Activated T-helper 17 cell treated with anti-CD3 and anti-CD28 coated beads, Interleukin-2, amount 50 U/mL, for 72 hours (primary cell): ENCODE measurements at regions not wholly inside any gene's neighbourhood (a gene's known extent, or its start where the extent isn't known, plus 50 kb on each side); places are given as distances from the start of the nearest gene placed in this dataset.

Experiments used
- ATAC-seq: fragments of 150-1000 bp; cut with Tn5 transposase; replicated peaks from 2 replicates; pipeline ENCODE4 v1.10.0; 2021; ENCODE audit warnings: mild to moderate bottlenecking, moderate library complexity
- H3K27ac Mint-ChIP-seq: one replicate; pipeline ENCODE4 v1.8.0; 2022; ENCODE audit warnings: mixed read lengths
- H3K27me3 Mint-ChIP-seq: one replicate; pipeline ENCODE4 v1.8.0; 2022; ENCODE audit warnings: mixed read lengths
- H3K36me3 Mint-ChIP-seq: one replicate; pipeline ENCODE4 v1.8.0; 2022; ENCODE audit warnings: low read depth, mild to moderate bottlenecking, mixed read lengths
- H3K4me1 Mint-ChIP-seq: one replicate; pipeline ENCODE4 v1.8.0; 2022; ENCODE audit warnings: mixed read lengths
- H3K4me3 Mint-ChIP-seq: one replicate; pipeline ENCODE4 v1.8.0; 2022; ENCODE audit warnings: mild to moderate bottlenecking, mixed read lengths
- H3K9me3 Mint-ChIP-seq: one replicate; pipeline ENCODE4 v1.8.0; 2022; ENCODE audit warnings: mixed read lengths

DNA sequence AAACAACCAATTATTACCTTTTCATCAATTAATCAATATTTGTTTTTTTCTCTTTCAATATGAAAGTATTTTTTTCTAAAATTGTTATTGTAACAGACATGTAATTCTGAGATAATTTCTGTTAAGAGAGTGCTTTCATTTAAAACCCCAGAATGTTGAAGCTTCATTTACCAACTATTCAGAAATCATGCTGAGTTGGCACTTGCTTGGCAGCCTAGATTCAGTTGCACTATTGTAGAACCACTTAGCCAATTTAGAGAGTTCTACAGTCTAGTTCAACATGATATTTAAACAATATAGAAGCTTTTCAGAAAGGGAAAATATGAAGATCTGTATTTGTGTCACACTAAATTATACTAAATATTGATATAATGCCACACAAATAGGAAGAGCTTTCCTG, 56.1 kb upstream of the NKAIN2 start:
- Mint-ChIP-seq H3K36me3 (no peaks in the 10 kb centered on the region), H3K9me3 (peaks cover 4% of the 10 kb centered on the region), H3K27ac (no peak overlapping the region), H3K4me1 (no peaks in the 10 kb centered on the region), H3K27me3 (no peaks in the 10 kb centered on the region), H3K4me3 (no peak overlapping the region)
- ATAC-seq: no peak

DNA sequence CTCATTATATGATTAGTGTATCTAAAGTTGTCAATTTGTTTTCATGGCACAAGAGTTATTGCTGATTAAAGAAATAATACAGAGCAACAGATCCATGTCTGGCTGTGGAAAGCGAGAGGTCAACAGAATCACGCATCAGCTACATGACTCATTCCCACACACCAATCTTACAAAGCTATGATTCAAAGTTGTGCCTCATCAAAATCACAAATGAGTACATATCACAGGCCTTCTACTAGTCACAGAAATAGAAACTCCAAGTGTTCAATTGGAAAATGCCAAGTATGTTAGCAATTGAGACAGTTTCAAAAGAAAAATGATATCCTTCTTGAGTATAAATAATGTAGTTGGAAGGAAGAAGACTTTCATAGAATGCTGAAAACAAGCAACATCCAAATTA, 57.8 kb upstream of the NKAIN2 start:
- peak; percentile 23 for ATAC-seq
- Mint-ChIP-seq H3K36me3 (no peaks in the 10 kb centered on the region), H3K4me3 (no peak overlapping the region), H3K4me1 (no peaks in the 10 kb centered on the region), H3K27ac (no peak overlapping the region), H3K9me3 (peaks cover 4% of the 10 kb centered on the region), H3K27me3 (no peaks in the 10 kb centered on the region)

DNA sequence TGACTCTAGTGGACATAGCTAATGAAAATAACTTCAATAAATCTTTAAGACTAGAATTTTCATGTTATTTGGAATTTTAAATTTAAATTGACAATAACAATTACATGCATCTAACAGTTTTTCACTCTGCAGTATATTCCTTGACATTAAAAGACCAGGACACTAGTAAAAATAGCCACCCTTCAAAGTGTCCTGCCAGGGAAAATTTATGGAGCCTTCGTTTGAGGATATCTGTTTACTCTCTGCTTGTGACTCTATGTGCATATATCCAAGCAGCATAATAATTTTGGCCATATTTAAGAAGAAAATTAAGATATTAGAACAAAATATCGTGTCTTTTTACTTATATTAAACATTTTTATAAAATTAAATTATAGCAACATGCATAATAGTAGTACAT, 58.8 kb upstream of the NKAIN2 start:
- ATAC-seq: no peak
- no peaks in the 10 kb centered on the region for H3K27me3 Mint-ChIP-seq
- no peaks in the 10 kb centered on the region for H3K36me3 Mint-ChIP-seq
- no peak overlapping the region for H3K27ac Mint-ChIP-seq
- H3K9me3 Mint-ChIP-seq: no peaks in the 10 kb centered on the region
- H3K4me1 Mint-ChIP-seq: no peaks in the 10 kb centered on the region
- no peak overlapping the region for H3K4me3 Mint-ChIP-seq

DNA sequence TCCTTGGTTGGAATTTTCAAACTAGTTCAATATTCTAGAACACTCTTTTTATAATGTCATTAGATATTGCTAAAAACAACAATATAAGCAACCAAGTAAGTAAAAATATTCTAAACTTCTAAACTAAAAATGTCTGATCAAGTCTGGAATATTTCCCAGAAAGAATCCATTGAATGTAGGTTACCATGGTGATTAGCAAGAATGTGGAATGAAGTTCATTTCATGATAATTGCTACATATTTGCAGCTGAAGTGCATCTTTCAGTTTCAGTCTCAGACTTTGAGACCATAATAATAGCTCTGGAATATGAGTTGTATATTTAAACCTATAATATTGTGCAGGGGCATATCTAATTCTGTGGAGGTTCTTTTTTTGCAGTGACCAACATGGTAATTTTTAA, 61.0 kb upstream of the NKAIN2 start:
- H3K9me3 Mint-ChIP-seq: no peaks in the 10 kb centered on the region
- no peak for ATAC-seq
- H3K36me3 Mint-ChIP-seq: no peaks in the 10 kb centered on the region
- H3K4me1 Mint-ChIP-seq: no peaks in the 10 kb centered on the region
- H3K27ac Mint-ChIP-seq: no peak overlapping the region
- no peaks in the 10 kb centered on the region for H3K27me3 Mint-ChIP-seq
- H3K4me3 Mint-ChIP-seq: no peak overlapping the region

DNA sequence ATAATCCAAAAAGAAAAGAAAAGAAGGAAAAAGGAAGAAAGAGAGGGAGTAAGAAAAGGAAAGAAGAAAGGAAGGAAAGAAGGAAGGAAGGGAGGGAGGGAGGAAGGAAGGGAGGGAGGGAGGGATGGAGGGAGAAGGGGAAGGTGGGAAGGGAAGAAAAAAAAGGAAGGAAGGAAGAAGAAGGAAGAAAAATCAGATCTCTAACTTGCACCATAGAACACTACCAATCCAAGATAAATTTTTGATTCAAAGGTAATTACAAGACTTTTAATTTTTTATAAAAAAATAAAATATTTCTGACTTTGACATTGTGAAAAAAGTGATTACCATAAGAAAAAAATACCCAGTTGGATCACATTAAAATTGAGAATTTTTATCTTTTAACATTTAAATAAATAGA, 70.5 kb upstream of the NKAIN2 start:
- Mint-ChIP-seq H3K4me1 (no peaks in the 10 kb centered on the region), H3K27me3 (no peaks in the 10 kb centered on the region), H3K4me3 (no peak overlapping the region), H3K36me3 (no peaks in the 10 kb centered on the region), H3K27ac (no peak overlapping the region), H3K9me3 (no peaks in the 10 kb centered on the region)
- no peak for ATAC-seq

DNA sequence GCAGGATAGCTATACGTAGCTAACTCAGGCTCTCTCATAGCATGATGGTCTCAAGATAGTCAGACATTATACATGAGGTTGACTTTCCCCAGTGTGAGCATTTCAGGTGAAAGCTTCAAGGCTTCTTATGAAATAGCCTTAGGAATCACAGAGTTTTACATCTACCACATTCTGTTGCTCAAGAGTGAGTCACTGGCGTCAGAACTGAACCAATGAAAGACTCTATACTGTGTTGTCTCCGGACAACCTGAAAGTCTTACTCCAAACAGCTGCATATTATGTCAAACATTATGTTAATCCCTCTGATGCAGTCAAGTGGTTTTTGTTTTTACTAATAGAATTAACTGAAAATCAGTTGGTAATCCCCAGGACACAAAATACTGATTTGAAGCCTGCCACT, 79.8 kb upstream of the TRDN start:
- H3K4me3 Mint-ChIP-seq: no peak overlapping the region
- no peaks in the 10 kb centered on the region for H3K4me1 Mint-ChIP-seq
- H3K9me3 Mint-ChIP-seq: no peaks in the 10 kb centered on the region
- H3K27me3 Mint-ChIP-seq: no peaks in the 10 kb centered on the region
- ATAC-seq: no peak
- H3K27ac Mint-ChIP-seq: no peak overlapping the region
- no peaks in the 10 kb centered on the region for H3K36me3 Mint-ChIP-seq

DNA sequence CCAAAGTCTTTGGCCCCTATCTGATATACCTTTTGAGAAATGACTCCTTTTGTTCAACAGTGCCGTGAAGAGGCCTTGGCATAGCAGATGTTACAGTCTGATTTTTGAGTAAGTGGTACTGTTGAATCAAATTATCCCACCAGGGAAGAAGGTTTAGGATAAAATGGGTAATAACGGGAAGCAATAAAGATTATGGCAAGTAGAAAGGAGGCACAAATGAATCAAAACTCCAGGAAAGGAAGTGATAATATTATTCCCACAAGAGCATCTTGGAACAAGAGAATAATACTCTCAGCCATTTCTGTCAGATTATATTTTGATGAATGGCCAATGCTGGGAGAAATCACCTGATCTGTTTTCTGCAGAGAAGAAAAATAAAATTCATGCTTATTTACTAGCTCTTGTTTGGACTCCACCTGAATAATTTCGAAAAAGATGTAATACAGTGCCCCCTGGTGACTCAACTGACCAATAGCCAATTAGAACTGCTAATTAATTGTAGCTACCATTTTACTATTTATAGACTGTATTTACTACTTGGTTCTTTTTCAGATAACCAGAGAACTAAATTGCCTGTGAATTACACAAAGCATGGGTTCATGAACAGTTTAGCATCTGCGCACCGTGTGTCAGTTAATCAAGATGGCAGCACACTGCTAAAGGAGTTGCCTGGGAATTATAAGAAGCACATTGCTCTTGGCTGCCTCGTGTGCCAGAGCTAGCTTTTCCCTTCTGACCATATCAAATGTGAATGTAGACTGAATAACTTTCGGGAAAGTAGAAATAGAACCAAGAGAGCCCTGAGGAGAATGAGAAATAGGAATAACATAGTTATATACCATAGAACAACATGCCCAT, 78.5 kb upstream of the TRDN start:
- no peaks in the 10 kb centered on the region for H3K27me3 Mint-ChIP-seq
- H3K27ac Mint-ChIP-seq: no peak overlapping the region
- no peaks in the 10 kb centered on the region for H3K4me1 Mint-ChIP-seq
- H3K36me3 Mint-ChIP-seq: no peaks in the 10 kb centered on the region
- H3K9me3 Mint-ChIP-seq: no peaks in the 10 kb centered on the region
- H3K4me3 Mint-ChIP-seq: no peak overlapping the region
- no peak for ATAC-seq

DNA sequence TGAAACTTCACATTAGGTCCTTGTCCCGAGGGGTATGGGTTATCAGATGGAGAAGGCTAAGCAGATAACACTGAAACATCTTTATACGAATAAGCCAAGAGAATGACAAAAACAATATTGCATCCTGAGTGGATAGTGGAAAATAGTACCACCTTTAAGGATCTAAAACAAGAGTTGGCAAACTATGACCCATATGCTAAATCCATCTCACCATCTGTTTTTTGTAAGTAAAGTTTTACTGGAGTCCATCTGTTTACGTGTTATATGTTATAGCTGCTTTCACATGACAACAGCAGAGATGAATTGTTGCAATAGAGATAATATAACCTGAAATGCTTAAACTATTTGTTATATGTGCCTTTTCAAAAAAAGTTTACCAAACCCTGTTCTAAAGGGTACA, 76.1 kb upstream of the TRDN start:
- Mint-ChIP-seq H3K36me3 (no peaks in the 10 kb centered on the region), H3K27me3 (no peaks in the 10 kb centered on the region)
- no peak for ATAC-seq

DNA sequence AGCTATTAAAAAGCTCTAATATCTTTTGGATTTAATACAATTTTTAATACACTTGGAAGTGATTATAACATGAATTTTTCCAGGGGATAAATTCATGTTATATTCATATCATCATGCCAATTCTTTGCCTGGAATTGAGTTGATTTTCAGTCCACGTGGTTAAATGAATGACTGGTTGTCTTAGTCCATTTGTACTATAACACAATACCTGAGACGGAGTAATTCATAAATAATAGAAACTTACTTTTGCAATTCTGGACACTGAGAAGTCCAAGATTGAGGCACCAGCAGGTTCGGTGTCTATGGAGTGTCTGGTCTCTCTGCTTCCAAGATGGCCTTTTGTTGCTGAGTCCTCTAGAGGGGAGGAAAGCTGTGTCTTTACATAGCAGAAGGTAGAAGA, 66.2 kb upstream of the TRDN start:
- H3K4me3 Mint-ChIP-seq: no peak overlapping the region
- H3K27ac Mint-ChIP-seq: no peak overlapping the region
- no peaks in the 10 kb centered on the region for H3K4me1 Mint-ChIP-seq
- H3K36me3 Mint-ChIP-seq: no peaks in the 10 kb centered on the region
- no peaks in the 10 kb centered on the region for H3K27me3 Mint-ChIP-seq
- no peaks in the 10 kb centered on the region for H3K9me3 Mint-ChIP-seq
- no peak for ATAC-seq

More for the DNA sequence above, 76.1 kb upstream of the TRDN start:
- H3K27ac Mint-ChIP-seq: no peak overlapping the region
- no peak overlapping the region for H3K4me3 Mint-ChIP-seq
- H3K9me3 Mint-ChIP-seq: no peaks in the 10 kb centered on the region
- H3K4me1 Mint-ChIP-seq: no peaks in the 10 kb centered on the region

DNA sequence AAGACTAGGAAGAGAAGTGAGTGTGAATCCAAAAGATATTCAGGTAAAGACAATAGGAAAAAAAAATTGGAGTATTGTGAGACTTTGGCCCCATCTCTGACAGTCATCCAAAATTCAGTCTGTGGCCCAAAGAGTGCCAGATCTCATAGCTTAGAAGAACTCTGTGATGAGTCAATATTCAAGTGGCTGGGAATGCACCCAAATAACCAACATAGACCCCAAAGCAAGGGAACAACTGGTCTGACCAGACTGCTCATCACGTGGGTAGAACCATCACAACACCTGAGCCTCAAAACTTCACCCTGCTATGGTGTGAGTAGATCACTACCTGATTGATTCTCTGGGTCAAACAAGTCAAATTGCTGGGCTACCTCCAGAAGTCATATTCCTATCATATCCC, 51.1 kb upstream of the TRDN start:
- ATAC-seq: no peak
- Mint-ChIP-seq H3K27me3 (no peaks in the 10 kb centered on the region), H3K9me3 (peaks cover 8% of the 10 kb centered on the region), H3K4me3 (no peak overlapping the region), H3K4me1 (no peaks in the 10 kb centered on the region), H3K36me3 (no peaks in the 10 kb centered on the region), H3K27ac (no peak overlapping the region)
